ENCODE measurements at regions not wholly inside any gene's neighbourhood (a gene's known extent, or its start where the extent isn't known, plus 50 kb on each side); places are given as distances from the start of the nearest gene placed in this dataset.

DNA sequence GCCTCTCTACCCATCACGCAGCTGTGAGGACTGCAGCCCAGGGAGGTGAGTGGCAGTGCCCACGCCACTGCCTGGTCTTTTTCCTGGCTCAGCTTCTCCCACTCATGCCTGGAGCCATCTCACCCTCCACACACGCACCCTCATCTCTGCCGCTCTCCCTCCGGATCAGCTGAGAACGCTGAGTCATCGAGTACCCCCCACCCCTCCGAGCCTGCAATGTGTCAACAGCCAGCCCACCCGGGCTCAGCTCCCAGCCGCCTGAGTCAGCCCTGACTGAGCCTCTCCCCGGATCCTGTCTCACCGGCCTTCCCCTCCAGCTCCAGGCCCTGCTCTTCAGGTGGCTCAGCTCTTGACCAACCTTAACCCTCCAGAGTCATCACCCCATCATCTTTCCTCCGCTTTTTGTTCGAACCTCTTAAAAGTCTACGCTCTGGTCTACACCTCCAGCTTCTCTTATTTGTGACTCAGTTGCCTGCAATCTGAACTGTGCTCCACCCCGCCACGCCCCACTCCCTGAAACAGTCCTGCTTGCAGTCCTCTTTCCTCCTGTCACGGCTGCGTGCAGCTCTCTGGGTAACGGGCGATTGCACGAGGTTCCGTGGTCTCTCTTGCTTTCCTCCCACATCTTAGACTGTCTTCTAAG lies 94.4 kb upstream of the ASAP2 start:
- TF ChIP-seq GATA1 (IDR thresholded peaks at IDR 0.05; ENCODE audit: low read depth, low read length) (no peak), POLR2A (IDR thresholded peaks at IDR 0.05; ENCODE audit: low read length) (no peak)

Data from erythroblast (primary cell).